ENCODE measurements at regions not wholly inside any gene's neighbourhood (a gene's known extent, or its start where the extent isn't known, plus 50 kb on each side); places are given as distances from the start of the nearest gene placed in this dataset.

DNA sequence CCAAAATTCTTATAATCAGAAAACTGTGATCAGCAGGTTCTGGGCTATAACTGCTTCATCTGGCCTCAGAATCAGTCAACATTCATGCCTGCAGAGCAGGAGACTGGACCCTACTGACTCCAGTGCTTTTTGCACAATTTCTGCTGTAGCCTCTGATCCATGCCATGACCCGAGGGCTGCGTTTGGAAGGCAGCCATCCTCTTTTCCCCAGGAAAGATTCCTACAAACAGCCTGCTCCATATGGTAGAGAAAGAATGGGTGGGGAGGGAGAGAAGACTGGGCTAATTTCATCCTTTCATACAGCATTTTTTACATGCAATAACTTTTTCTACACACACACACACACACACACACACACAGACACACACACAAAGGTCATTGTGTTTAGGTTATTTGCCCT is 133.0 kb upstream of the MMADHC start:
- ChIA-PET CTCF (no interaction called here), POLR2A (no interaction called here)
- H3K79me2 ChIP-seq (ENCODE audit: control insufficient read depth, insufficient read depth, low read length): no peaks in the 10 kb centered on the region
- H3K27me3 ChIP-seq (ENCODE audit: control insufficient read depth in 2 of 2, insufficient read depth in 2 of 2, low read length in 2 of 2): no peaks in the 10 kb centered on the region
- H3K4me1 ChIP-seq (ENCODE audit: control insufficient read depth, extremely low read depth, insufficient read depth, low read length): no peaks in the 10 kb centered on the region
- no peak overlapping the region for H3K27ac ChIP-seq (ENCODE audit: insufficient read depth, low read depth, low read length)
- H3K9ac ChIP-seq (replicated peaks; ENCODE audit: extremely low read depth, insufficient read depth, low read length): no peak overlapping the region
- no peak overlapping the region for H3K4me3 ChIP-seq (replicated peaks in 1 of 3; ENCODE audit: insufficient read depth in 1 of 3, low read depth in 1 of 3, low read length in 3 of 3)
- H2AFZ ChIP-seq (ENCODE audit: low read depth, low read length): no peak overlapping the region
- BruUV-seq (replicated peaks): no TSS peak
- no peak for DNase-seq (ENCODE audit: low read depth, low spot score)
- H3K36me3 ChIP-seq (ENCODE audit: control insufficient read depth in 2 of 2, extremely low read depth in 1 of 2, insufficient read depth in 2 of 2, low read length in 2 of 2): no peaks in the 10 kb centered on the region
- H3K4me2 ChIP-seq (ENCODE audit: insufficient read depth, low read length): no peak overlapping the region
- no peak for TF ChIP-seq JUN (IDR thresholded peaks at IDR 0.05; ENCODE audit: borderline replicate concordance, insufficient read depth, insufficient read length, low read depth)
- TF ChIP-seq POLR2A (IDR thresholded peaks at IDR 0.05; ENCODE audit: low read depth, low read length): no peak
- TF ChIP-seq, protein P1, sequence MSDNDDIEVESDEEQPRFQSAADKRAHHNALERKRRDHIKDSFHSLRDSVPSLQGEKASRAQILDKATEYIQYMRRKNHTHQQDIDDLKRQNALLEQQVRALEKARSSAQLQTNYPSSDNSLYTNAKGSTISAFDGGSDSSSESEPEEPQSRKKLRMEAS (IDR thresholded peaks at IDR 0.05; ENCODE audit: insufficient read depth, insufficient read length): no peak
- no peak for TF ChIP-seq EZH2 (IDR thresholded peaks at IDR 0.05; ENCODE audit: borderline replicate concordance, low read depth, low read length, severe bottlenecking)
- no peak for TF ChIP-seq MYC (IDR thresholded peaks at IDR 0.05; ENCODE audit: low read depth, low read length)
- TF ChIP-seq, protein P2, sequence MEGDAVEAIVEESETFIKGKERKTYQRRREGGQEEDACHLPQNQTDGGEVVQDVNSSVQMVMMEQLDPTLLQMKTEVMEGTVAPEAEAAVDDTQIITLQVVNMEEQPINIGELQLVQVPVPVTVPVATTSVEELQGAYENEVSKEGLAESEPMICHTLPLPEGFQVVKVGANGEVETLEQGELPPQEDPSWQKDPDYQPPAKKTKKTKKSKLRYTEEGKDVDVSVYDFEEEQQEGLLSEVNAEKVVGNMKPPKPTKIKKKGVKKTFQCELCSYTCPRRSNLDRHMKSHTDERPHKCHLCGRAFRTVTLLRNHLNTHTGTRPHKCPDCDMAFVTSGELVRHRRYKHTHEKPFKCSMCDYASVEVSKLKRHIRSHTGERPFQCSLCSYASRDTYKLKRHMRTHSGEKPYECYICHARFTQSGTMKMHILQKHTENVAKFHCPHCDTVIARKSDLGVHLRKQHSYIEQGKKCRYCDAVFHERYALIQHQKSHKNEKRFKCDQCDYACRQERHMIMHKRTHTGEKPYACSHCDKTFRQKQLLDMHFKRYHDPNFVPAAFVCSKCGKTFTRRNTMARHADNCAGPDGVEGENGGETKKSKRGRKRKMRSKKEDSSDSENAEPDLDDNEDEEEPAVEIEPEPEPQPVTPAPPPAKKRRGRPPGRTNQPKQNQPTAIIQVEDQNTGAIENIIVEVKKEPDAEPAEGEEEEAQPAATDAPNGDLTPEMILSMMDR (IDR thresholded peaks at IDR 0.05; ENCODE audit: extremely low read depth in 1 of 2, insufficient read depth in 1 of 2, low read depth in 1 of 2, low read length in 2 of 2): no peak
- TF ChIP-seq POLR2AphosphoS5 (IDR thresholded peaks at IDR 0.05; ENCODE audit: insufficient read depth, low read depth, low read length): no peak
- no peak for TF ChIP-seq GATA2 (IDR thresholded peaks at IDR 0.05; ENCODE audit: insufficient read depth, insufficient read length, low read depth, low read length)
- no peak for TF ChIP-seq FOS (IDR thresholded peaks at IDR 0.05; ENCODE audit: borderline replicate concordance, insufficient read depth, low read length)
- H3K9me3 ChIP-seq (replicated peaks; ENCODE audit: control insufficient read depth, insufficient read depth, low read length): no peaks in the 10 kb centered on the region
- no peak for FAIRE-seq
- H3K9me1 ChIP-seq (replicated peaks; ENCODE audit: control insufficient read depth, extremely low read depth, insufficient read depth, low read length): no peaks in the 10 kb centered on the region
- no peaks in the 10 kb centered on the region for H4K20me1 ChIP-seq (replicated peaks; ENCODE audit: control insufficient read depth, extremely low read depth, insufficient read depth, low read length)
- dilution Hi-C loops (cut with MboI; ENCODE audit: extremely low pct_ligation_motif_present, low sequenced_read_pairs): no loop called here
- intact Hi-C loops (cut with micrococcal nuclease): no loop called here
